ENCODE measurements at regions not wholly inside any gene's neighbourhood (a gene's known extent, or its start where the extent isn't known, plus 50 kb on each side); places are given as distances from the start of the nearest gene placed in this dataset.

DNA sequence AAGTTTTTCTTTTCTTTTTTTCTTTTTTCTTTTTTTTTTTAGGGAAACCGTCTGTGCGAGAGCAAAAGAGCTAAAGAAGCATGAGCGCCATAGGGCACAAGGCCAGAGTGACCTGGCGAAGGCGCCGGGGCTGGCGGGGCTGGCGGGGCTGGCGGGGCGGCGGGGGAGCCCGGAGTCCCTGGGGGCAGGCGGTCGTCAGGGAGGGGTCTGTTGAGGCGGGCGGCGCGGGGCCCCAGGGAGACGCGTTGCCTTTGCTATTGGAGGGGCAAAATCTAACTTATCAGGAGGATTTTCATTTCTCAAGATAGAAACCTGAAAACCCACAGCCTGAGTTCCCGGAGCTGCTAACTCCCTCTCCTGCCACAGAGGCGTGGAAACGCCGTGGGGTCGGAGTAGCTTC lies 135.6 kb upstream of the SMAD1 start:
- no peak for DNase-seq (ENCODE audit: low read depth)

GRCh38 chr4:145345401-145345800 lies 136.3 kb upstream of the SMAD1 start:
- DNase-seq (ENCODE audit: low read depth) = peak; percentile 26

GRCh38 chr4:145341381-145341780 lies 140.3 kb upstream of the SMAD1 start:
- no peak for DNase-seq (ENCODE audit: low read depth)

DNA sequence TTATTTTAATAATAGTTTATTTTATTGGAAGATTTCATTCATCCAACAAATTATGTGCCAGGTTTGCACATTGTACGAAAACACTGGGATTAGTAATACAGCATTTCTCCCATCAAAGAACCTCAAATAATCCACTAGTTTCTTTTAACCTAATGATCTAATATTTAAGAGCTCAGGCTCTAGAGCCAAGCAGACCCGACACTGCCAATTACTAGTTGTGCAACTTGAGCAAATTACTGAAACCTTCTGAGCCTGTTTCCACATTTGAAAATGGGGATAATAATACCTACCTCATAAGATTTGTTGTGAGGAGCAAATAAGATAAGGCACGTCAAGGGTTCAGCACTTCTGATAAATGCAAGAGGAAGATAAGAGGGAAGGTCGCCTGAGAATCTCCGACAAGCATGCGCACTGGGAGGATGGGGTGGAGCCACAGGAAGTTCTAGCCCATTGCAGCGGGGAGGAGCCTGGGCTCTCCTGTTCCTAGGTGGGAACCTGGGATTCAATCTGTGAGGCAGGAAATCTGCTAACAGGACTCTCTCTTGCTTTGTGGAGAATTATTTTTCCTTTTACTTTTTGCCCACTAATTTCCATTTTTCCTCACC lies 141.5 kb upstream of the SMAD1 start:
- no peak for DNase-seq (ENCODE audit: low read depth)

DNA sequence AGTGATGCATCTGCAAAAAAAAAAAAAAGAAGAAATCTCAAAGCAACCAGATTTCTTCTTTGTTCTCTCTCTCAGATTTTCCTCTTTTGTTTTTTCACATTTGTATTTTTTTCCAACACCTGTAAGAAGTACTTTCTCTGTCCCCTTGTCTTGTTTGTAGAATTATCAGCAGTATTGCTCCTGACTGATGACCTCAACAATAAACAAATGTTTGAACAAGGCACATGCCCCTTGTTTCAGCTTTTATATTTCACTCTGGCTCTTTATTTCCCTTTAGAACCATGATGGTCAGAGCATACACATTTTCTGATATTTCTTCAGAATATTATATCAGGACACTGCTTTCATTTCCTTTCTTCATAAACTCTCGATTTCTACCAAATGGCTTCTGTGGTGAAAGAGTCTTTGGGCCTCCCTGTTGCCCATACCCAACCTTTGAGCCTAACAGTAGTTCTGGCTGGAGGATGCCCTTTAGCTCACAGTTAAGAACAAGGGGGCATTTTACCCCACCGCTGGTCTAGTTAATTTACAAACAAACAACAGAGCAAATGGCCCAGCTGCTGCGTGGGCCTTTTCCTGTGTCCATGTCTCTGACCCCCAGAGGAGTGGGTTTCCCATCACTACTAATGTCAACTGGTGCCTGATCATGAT lies 142.5 kb upstream of the SMAD1 start:
- DNase-seq (ENCODE audit: low read depth) = no peak

- no peak for DNase-seq (ENCODE audit: low read depth)
Measured at GRCh38 chr4:145338568-145338967, 143.1 kb upstream of the SMAD1 start.

DNA sequence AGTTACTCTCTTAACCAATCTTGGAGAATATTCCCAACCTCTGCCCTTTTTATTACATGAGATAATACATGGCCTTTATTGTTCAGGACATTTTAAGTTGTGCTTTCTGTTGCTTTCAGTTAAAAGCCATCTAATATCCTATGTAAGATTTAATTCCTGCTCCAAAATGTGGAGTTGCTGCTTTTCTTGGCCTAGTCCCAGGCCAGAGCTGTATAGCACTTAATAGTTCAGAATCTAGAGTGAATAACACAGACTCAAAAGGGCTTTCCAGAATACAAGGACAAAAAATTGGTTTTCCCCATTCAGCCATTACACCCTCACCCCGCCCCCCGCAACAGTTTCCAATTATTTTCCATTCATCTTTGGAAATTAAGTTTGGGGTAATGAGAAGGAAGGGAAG lies 144.3 kb upstream of the SMAD1 start:
- no peak for DNase-seq (ENCODE audit: low read depth)

GRCh38 chr4:145333786-145334185 lies 147.9 kb upstream of the SMAD1 start:
- DNase-seq (ENCODE audit: low read depth) = no peak

DNA sequence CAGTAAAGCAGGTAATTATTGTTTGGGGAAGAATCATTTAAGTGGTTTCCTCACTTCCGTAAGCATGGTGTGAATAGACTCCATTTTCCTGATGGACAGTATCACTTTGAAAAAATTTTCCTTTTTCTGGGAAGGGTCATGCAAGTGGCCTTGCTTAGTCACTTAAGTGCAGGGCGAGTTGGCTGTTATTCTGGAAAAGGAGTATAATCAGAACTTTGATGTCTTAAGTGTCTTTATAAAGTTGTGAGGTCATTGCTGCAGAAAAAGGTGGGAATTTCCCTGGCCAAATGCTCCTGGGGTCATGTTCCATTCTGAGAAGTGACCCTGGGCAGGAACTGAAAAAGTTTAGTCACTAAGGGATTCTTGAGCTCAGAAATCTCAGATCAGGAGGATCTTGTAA lies 146.1 kb upstream of the OTUD4 start:
- peak; percentile 21 for DNase-seq (ENCODE audit: low read depth)

DNA sequence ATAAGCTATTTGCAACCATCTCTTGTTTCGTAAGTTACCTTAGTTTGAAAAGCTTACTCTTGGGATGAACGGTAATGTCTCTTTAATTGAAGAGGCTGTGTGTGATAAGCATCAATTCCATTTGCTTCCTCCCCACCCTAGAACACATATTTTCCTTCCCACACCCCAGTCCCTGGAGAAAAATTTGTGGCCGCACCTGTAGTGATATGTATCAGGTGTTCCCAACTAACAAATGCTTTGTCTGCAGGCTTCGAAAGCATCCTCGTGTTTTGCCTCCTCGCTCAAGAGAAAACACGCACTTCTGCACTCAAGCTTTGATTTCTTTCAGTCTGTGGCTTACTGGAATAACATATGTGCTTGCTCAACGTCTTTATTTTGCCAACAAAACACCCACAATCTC lies 143.8 kb upstream of the OTUD4 start:
- DNase-seq (ENCODE audit: low read depth) = no peak

GRCh38 chr4:145320294-145320693 lies 139.9 kb upstream of the OTUD4 start:
- no peak for DNase-seq (ENCODE audit: low read depth)

DNA sequence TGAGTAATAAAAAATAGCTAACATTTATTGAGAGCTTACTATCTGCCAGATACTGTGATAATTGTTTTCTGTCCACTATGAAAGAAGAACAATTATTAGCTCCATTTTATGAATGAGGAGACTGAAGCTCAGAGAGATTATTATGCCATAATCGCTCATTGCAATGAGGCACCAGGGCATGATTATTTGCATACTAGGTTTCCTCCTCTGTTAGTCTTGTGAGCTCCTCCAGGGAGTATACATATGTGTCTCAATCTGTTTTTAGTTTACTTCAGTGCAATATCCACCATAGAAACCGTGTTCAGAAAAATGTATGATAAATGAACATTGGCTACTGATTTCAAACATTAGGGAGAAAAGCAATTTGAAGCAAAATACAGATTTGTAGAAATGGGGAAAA lies 139.4 kb upstream of the OTUD4 start:
- DNase-seq (ENCODE audit: low read depth) = no peak

DNA sequence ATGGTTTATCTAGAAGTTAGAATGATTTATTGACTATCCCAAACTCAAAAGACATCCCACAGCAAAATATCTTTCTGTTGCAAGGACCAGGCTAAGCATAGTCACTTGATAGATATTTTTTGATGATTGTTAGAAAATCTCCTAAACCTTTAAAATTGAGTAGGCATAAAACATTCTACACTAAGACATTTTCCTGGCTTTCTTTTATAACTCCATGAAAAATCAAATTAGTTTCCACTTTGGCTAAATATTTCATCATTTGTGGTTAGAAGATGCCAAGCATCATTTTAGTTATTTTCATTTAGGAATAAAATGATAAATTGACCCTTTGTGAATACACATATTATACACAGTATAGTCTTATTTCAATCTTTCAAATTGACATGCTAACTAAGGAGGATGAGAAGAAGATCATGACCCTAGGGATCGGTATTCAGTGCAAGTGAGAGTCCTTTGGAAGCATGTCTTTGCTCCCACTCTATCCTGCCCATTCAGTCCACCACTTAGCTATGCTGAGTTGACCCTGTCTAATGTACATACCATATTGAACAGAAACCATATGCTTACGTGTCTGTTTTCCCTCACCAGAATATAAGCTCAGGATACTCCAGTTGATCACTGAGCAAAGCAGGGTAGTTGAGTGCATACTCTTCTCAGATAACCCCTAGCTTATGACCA lies 136.6 kb upstream of the OTUD4 start:
- DNase-seq (ENCODE audit: low read depth) = no peak

DNA sequence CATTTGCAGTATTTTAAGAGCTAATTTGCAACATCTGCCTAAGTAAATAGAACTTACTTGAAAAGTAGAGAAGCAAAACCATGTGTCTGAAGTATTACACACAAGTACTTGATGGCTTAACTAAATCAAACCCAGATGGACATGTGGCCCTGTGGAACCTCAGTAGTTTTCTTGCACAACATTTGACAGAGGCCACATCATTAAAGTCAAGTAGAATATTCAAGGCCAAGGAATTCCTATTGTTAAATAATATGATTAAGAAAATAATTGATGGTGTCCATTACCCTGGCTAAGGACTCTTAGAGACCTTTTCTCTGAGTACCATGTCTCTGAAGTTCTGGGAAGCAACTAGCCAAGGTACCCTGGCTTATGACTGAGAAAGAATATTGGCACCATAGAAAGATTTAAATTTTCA lies 135.4 kb upstream of the OTUD4 start:
- no peak for DNase-seq (ENCODE audit: low read depth)

DNA sequence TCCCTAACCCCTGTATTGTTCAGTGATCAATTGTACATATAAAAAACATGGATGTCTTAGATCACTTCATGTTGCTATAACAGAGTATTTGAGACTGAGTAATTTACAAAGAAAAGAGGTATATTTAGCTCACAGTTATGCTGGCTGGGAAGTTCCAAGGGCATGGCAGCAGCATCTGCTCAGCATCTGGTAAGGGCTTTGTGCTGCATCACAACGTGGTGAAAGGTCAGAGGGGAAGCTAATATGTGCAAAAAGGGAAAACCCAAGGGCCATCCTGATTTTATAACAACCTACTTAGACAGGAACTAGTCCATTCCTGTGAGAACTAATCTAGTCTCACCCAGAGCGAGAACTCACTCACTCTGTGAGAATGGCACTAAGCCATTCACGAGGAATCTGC lies 128.2 kb upstream of the OTUD4 start:
- DNase-seq (ENCODE audit: low read depth) = no peak

GRCh38 chr4:145307763-145308430 lies 127.5 kb upstream of the OTUD4 start:
- no peak for DNase-seq (ENCODE audit: low read depth)

DNA sequence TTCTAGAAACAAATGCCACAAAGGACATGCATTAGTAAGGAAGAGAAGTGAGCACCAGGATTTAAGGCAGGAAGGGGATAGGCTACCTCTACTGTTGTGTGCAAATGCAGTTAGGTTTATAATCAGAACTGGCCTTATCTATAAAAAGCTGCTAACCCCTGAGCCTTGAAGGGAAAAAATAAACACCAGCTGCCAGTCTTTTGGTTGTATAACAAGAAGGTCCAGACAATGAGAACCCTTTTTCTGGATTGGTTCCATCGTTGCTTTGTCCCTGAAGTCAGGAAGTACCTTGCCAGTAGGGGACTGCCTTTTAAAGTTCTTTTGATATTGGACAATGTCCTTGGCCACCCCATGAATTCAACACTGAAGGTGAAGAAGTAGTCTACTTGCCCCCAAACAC lies 126.7 kb upstream of the OTUD4 start:
- no peak for DNase-seq (ENCODE audit: low read depth)

DNA sequence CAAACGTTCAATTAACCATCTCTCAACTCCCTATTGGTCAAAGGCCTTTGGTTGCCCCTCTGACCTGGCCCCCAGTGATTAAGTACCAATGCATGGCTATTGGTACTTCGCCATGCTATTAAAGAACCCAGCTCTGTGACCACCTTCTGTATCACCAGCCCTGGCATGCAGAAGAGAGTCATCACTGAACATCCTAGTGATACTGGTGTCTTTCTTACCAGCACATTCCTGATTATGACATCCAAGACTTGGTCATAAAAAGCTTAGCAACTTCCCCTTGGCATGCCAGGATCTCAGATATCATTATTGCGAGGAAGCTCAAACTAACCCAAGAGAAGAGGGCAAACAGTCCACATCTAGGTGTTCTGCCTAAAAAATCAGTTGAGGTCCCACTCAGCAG lies 122.3 kb upstream of the OTUD4 start:
- no peak for DNase-seq (ENCODE audit: low read depth)

GRCh38 chr4:145301386-145302080 lies 121.1 kb upstream of the OTUD4 start:
- DNase-seq (ENCODE audit: low read depth) = peak; percentile 73

DNA sequence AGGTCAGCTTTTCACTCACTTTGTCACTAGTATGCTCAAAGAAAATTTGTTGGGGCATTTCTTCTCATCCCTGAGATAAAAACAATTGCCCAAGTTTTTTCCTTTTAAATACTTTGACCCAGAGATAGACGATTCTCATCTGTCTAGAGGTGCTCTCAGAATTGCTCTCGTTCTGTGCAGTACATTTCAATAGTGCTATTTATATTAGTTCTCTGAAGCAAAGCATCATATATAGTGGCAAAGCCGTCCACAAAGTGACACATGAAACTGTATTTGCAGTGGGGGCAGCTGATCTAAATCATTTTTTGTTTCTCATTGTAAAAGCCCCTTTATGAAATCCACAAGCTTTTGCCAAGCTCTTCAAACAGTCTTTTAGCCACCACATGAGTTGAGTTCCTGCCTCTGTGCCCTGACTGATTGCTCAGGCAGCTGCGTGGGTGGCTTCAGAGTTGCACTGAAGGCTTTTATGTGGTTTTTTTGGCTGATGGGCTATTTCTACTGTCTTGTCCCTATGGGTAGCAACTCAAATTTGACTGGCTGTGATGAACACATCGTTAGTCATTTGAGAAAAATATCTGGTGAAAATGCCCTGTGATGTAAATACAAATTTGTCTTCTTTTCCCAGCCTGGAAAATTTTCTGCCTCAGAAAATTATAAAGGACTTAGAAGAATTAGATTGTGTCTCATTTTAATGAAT lies 119.1 kb upstream of the OTUD4 start:
- DNase-seq (ENCODE audit: low read depth) = peak; percentile 74

DNA sequence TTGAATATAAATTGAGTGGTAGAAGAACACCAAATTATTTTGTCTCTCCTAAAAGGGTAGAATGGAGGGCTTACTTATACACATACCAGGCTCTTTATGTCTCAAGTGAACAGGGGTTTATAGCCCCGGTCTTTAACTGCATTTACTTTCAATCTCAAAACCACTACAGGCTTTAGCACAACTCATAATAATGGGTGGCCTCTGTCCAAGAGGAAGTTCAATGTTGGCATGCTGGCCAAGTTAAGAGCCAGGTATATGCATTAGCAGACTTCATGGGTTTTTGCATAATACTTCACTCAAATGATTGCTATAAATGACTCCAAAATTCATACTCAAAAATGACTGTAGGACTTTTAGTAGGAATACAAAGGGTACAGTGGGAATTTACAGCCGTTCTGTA lies 118.5 kb upstream of the OTUD4 start:
- peak; percentile 29 for DNase-seq (ENCODE audit: low read depth)

- no peak for DNase-seq (ENCODE audit: low read depth)
Measured at GRCh38 chr4:145297556-145297955, 117.2 kb upstream of the OTUD4 start.

All from renal cortical epithelial cell (primary cell).